Right lung (tissue), 2 donors: ENCODE measurements at regions not wholly inside any gene's neighbourhood (a gene's known extent, or its start where the extent isn't known, plus 50 kb on each side); places are given as distances from the start of the nearest gene placed in this dataset.
"Not testable (repeated sequence)": the region's sequence is repeated elsewhere in the genome, so short reads cannot be mapped to it uniquely, and the experiment has no call there.

Experiments used
- DNase-seq, 2 donors: peaks; one replicate each; pipeline ENCODE4 v3.0.0-alpha.2; 2013

DNA sequence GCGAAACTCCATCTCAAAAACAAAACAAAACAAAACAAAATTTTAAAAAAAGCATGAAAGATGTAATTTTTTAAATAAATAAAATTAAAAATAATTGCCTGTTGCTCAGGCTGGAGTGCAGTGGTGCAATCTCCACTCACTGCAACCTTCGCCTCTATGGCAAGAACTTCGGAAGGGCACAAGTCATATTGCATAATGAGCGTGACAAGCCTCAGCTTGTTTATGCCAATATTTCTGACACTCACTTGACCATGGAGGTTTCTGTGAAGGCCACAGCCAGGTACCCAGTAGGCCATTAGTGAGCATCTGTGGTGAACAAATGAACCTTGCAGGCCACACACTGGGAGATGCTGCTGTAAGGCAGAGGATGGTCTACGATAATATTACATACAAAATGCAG, 106.1 kb upstream of the KMT2C start:
- no peak for DNase-seq

DNA sequence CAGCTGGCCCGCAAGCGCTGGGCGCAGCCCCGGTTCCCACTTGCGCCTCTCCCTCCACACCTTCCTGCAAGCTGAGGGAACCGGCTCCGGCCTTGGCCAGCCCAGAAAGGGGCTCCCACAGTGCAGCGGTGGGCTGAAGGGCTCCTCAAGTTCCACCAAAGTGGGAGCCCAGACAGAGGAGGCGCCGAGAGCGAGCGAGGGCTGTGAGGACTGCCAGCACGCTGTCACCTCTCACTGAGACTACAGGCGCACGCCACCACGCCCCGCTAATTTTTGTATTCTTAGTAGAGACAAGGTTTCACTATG, 103.3 kb upstream of the KMT2C start:
- DNase-seq: not testable (repeated sequence)

DNA sequence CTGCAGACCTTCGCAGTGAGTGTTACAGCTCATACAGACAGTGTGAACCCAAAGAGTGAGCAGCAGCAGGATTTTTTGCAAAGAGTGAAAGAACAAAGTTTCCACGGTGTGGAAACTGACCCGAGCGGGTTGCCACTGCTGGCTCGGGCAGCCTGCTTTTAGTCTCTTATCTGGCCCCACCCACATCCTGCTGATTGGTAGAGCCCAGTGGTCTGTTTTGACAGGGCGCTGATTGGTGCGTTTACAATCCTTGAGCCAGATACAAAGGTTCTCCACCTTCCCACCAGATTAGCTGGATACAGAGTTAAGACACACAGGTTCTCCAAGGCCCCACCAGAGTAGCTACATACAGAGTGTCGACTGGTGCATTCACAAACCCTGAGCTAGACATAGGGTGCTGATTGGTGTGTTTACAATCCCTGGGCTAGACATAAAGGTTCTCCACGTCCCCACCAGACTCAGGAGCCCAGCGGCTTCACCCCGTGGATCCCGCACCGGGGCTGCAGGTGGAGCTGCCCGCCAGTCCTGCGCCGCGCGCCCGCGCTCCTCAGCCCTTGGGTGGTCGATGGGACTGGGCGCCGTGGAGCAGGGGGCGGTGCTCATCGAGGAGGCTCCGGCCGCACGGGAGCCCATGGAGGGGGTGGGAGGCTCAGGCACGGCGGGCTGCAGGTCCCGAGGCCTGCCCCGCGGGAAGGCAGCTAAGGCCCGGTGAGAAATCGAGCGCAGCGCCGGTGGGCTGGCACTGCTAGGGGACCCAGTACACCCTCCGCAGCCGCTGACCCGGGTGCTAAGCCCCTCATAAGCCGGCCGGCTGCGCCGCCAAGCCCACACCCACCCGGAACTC, 102.8 kb upstream of the KMT2C start:
- DNase-seq: not testable (repeated sequence)

DNA sequence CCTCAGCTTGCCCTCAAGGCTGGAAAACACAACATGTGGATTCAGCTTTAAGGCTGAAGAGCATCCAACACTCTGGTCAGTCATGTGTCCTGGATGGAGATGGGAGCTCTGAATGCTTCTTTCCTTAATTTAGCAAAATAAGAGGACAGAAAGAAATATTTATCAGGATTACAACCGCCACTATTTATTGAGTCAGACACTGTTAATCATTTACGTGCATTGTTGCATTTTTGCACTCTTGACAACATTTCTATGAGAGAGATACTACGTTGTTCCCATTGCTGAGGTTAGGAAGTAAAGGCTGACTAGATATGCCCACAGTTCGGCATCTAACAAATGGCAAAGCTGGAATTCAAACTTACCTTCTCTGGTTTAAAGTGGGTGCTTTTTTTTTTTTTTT, 101.8 kb upstream of the KMT2C start:
- no peak for DNase-seq

DNA sequence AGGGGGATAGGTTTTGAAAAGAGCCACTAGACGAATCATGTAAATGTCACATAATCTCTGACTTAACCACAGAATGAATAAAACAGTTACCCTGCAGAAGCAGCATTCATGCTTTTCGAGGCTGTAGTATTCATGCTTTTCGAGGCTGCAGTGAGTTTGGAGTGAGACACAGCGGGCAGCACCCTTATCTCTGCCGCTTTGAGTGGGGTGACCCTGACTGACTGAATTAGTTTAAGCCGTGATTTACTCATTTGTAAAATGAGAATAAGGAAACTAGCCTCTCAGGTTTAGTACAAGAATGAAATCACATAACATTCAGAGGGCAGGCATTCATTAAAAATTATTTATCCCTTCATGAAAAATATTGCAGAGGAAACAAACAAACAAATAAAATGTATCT, 92.8 kb upstream of the KMT2C start:
- DNase-seq: no peak

DNA sequence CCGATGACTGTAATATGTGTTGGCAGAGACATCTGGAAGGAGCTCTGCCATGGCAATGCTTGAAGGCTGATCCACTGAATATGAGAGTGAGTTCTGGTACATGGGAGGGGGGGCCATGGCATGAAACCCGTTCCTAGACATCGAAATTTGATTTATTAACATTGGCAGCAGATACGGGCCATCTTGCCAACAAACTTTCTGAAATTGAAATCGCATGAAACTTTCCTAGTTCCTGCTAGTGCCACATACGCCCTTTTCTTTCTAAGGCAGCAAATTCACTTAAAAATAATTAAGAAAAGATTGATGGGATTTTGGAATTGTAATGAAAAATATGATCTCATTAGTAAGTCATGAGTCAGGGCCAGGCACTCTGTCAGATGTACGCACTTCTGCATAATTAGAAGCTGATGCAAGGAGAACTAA, 91.8 kb upstream of the KMT2C start:
- peak in 1 of 2 donors; percentile 13 for DNase-seq

DNA sequence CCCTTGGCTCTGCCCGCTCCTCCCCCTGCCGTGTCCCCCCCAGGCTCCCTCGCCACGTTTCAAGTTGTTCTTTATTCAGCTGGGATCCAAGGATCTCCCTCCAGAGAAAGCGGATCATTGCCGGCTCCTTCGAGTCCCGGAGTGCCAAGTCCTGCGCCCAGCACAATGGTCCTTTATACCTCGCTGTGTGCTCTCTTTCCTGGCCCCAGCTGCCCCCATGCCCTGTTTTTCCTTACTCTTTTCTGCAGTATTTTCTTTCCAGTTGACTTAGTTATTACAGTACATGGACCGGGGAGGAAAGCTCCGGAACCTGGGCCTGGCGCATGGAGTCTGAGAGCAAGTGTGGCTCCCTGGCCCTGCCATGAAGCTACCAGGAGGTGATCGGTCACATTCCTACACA, 88.1 kb upstream of the KMT2C start:
- DNase-seq: no peak

DNA sequence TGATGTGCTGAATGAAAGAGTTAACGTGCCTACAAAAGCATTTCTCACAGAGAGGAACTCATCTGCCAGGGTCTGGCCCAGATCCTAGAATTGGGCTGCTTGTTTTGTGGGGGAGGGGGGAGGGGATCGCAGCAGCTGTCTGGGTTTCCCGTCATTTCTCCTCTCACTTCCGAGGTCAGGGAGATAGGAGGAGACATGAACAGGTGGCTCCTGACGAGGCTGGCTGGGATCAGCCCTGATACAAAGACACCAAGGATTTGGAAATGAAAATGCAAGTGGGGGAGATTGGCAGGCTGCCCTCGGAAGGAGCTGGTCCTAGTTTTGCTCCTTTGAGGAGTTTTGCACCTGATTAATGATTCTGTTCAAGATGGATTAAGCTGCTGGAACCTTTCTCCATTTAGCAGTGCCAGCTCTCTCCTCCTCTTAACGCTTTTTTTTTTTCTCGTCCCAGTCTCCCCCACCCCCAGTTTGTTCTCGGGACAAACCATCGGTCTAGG, 86.8 kb upstream of the KMT2C start:
- peak in 1 of 2 donors; percentile 22 for DNase-seq

DNA sequence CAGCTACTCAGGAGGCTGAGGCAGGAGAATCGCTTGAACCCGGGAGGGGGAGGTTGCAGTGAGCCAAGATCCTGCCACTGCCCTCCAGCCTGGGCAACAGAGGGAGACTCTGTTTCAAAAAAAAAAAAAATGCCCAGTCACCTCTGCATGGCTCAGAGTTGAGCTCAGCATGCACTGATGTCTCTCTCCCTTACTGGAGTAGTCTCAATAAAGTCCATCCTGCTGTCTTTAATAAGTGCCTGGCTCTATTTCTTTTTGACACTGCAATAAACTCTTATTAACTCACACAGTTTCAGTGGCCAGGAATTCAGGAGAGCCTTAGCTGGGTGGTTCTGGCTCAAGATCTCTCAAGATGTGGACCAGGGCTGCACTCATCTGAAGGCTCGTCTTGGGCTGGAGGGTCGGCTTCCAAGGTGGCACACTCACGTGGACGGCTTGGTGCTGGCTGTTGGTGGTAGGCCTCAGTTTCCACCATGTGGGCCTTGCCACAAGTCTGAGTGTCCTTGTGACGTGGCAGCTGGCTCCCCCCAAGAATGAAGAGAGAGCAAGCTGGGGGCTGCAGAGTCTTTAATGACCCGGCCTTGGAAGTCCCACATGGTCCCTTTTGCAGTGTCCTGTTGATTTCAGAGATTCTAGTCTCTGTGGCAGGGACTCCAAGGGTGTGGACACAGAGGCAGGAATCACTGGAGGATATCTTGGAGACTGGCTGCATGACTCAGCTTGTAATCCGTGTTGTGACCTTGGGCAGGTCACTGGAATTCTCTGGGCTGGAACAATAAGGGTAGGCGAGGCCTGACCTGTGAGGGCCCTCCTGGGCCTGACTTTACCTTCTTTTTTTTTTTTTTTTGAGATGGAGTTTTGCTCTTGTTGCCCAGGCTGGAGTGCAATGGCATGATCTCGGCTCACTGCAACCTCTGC, 85.9 kb upstream of the KMT2C start:
- DNase-seq: no peak

DNA sequence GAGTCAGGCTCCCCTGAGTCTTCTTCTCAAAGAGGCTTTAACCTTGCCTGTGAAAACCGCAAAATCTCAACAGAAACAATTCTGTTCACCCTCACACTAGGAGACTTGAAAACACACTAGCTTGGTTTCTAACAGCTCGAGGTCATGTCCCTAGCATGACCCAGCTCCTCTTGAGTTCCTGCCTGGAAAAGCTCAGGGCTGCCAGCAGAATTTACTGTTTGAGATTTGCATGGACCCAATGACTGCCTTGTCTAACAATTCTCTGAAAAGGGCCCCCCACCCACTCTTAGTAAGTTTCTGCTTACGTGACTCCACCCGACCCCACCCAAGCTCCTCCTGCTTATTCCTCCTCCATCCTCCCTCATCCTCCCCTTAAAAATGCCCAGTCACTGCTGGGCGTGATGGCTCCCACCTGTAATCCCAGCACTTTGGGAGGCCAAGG, 85.1 kb upstream of the KMT2C start:
- DNase-seq: no peak

DNA sequence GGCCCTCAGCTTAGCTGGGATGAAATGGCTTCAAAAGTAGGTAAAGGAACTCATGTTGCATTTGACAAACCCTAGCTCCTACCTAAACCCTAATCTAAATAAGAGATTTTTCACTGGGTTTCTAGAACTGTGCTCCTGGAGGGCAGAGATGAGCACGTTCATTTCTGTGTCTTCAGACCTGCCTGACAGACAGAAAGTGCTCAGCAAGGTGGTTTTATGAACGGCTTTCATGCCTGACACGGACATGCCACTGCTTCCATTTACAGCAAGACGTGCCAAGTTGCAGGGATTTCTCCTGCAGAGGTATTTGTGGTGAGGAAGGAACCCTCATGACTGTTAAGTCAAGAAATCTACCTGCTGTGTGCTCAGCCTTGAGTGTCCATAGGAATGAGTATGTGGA, 83.5 kb upstream of the KMT2C start:
- no peak for DNase-seq

DNA sequence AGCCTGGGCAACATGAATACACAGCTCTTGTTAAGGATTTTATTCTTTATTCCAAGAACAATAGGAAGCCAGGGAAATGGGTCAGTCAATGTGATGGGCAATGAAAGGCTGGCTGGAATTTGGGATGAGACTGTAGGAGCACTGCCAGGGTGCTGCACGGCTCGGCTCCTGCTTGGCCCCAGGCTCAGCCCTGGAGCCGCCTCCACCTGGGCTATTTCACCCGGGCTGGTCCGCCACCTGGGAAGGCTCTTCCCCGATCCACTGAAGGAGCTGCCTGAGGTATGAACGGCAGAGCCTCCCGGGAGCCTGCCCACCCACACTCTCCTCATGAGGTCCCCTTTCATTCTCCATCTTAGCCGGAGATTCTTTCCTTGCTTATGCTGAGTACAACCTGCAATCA, 80.4 kb upstream of the KMT2C start:
- no peak for DNase-seq

DNA sequence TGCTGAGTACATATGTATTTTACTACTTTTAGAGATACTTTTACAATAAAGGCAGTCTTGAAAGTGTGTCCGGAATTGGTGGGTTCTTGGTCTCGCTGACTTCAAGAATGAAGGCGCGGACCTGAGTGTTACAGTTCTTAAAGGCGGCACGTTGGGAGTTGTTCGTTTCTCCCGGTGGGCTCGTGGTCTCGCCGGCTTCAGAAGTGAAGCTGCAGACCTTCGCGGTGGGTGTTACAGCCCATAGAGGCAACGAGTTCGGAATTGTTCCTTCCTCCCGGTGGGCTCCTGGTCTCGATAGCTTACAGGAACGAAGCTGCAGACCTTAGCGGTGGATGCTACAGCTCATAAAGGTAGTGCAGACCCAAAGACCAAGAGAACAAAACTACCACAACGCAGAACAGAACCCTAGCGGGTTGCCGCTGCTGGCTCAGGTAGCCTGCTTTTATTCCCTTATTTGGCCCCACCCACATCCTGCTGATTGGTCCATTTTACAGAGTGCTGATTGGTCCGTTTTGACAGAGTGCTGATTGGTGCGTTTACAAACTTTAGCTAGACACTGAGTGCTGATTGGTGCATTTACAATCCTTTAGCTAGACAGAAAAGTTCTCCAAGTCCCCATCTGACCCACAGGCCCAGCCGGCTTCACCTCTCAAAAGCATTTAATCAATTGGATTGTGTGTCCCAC, 79.6 kb upstream of the KMT2C start:
- not testable (repeated sequence) for DNase-seq

DNA sequence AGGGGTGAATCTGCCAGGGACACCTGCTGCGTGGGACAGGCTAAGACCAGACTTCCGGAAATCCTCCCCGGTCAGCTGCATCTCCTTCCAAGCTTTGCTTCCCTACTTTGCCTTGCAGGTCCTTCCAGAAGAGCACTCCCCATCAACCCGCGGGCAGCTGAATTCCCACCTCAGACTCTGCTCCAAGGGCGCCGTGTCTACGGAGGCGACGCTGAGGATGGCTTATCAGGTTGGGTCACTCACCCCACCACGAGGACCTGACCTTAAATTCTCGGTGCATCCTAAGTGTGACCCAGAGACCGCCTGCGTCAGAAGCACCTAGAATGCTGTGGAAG, 78.9 kb upstream of the KMT2C start:
- no peak for DNase-seq

DNA sequence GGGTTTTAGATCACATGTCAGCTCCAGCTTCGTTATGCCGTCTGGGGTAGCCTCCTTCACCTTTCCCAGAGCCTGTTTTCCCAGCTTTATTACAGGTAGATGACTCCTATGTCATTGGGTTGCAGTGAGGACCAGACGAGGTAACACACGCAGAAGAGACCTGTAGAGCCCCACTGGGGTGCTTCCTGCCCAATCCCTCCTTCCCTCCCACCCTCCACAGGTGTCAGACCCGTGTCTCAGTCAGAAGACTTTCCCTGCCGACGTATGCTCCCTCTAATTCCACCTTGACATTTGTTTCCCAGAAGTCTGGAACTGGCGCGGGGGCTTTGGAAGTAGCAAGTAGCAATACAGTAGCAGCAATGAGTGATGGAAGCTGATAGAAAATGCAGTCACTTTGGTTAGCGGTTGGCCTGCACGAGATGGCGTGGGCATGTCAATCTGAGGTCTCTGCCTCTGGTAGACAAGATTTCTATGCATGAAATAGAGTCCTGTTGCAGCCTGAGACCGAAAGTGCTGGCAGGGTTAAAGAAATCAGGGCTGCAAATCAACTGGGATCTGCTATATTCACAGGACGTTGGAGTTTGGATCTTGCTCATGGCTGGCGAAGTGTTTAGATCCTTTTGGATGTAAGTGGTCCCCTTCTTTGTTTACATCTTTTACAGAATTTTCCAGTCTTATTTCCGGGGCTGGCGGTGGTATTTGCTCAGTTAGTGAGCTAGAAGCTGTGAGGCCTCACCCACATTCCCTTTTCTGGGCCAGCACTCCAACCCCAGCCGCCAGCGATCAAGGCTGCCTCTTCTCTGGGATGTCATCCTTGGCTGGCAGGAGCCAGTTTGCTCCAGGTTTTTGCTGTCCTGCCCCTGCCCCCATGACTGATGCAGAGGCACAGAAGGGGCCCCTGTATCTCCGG, 78.3 kb upstream of the KMT2C start:
- DNase-seq: no peak

DNA sequence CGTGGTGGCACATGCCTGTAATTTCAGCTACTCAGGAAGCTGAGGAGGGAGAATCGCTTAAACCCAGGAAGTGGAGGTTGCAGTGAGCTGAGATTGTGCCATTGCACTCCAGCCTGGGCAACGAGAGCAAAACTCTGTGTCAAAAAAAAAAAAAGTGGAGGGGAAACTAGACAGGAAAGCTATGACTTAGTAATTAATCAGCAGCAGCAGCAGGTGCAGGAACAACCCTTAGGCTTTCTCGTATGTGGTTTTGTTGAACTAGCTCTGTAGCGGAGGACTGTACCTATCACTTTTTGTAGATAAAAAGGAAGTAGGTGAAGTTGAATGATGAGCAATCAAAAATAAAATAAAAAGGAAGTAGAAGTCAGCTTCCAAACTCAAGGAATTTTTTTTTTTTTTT, 76.9 kb upstream of the KMT2C start:
- no peak for DNase-seq

DNA sequence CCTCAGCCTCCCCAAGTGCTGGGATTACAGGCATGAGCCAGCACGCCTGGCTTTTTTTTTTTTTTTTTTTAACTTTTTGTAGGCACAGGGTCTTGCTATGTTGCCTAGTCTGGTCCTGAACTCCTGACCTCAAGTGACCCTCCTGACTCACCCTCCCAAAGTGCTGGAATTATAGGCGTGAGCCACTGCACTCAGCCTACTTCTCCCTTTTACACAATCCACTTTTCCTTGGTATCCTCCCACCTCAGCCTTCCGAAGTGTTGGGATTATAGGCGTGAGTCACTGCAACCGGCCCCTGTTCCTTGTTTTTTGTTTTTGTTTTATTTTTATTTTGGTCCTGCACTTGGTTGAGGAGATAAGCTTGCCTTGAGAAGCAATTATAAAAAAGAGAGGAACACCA, 75.9 kb upstream of the KMT2C start:
- no peak for DNase-seq

DNA sequence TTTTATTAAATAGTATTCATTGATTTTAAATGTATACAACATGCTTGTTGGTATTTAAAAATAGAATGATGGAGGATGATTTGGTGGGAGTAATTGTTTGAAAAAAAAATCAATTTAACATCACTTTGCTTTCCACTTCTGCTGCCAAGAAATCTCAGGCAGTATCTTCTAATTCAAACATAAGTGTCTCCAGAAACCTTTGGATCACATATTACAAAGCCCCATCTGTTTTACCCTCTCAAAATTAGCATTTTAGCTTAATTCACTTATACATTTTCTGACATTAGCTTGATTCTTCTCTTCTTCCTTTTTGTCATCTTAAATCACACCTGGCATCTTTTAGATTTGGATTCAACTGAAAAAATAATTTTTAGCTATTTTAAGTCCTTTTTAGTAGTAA, 72.9 kb upstream of the KMT2C start:
- DNase-seq: no peak

DNA sequence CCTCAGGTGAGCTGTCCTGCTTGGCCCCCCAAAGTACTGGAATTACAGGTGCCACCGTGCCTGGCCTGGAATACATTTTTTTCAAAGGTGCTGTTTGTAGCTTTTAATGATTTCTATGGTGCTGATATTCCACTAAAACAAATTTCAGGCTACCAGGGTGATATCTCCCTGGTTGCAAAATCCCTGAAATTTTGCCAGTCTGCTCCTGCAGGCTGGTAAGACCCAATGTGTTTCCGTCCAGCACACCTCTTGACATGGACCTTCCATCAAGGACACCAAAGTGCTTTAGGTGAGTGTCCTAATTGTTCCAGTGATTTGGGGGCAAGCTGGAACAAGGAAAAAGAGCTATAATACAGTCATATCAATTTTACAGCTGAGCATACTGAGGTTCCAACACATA, 69.8 kb upstream of the KMT2C start:
- DNase-seq: no peak

DNA sequence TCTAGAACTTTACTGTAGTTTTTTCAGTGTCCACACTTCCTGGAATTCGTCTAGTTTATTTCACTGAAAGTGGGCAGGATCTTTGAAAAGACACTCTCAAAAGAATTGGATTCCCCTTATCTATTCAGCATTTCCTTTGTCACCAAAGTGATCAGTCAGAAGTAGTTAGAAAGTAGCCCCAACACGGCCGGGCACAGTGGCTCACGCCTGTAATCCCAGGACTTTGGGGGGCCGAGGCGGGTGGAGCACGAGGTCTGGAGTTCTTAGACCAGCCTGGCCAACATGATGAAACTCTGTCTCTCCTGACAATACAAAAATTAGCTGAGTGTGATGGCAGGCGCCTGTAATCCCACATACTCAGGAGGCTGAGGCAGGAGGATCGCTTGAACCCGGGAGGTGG, 69.0 kb upstream of the KMT2C start:
- DNase-seq: no peak

DNA sequence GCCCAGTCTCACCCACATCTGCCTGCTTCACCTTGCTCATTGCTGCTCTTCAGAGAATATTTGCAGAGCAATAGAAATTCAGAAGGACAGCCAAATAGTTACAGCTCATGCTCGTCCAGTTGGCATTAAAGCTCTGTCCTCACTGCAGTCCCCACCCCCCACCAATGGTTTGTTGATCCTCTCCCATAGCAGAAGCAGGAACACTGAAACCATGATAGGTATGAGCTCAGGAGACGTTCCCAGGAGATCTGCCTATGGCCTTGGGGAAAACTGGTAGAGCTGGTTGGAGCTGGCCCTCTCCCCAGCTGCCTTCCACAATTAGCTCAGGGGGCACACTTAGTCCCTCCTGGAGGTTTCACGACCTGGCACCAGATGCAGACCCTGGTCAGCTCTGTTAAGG, 68.6 kb upstream of the KMT2C start:
- DNase-seq: no peak
